Hepatocyte (in vitro differentiated cells): ENCODE measurements at regions not wholly inside any gene's neighbourhood (a gene's known extent, or its start where the extent isn't known, plus 50 kb on each side); places are given as distances from the start of the nearest gene placed in this dataset.

Experiments
- CTCF ChIP-seq: fragments of 200-600 bp; sonication (generic); IDR thresholded peaks from 2 replicates; pipeline ENCODE4 v1.5.1; 2016; ENCODE audit warnings: antibody characterized with exemption, mild to moderate bottlenecking; ENCODE audit not compliant: poor library complexity
- EZH2 ChIP-seq: fragments of 200-600 bp; sonication (generic); IDR thresholded peaks from 2 replicates; pipeline ENCODE4 v1.6.1; 2016; ENCODE audit warnings: antibody characterized with exemption, mild to moderate bottlenecking, borderline replicate concordance

- TF ChIP-seq CTCF (no peak), EZH2 (no peak)
These were observed 118.8 kb upstream of the GYPA start for GRCh38 chr4:144259285-144259684.
